CD4-positive, alpha-beta T cell (primary cell): ENCODE measurements at regions not wholly inside any gene's neighbourhood (a gene's known extent, or its start where the extent isn't known, plus 50 kb on each side); places are given as distances from the start of the nearest gene placed in this dataset.
"Not testable (repeated sequence)": the region's sequence is repeated elsewhere in the genome, so short reads cannot be mapped to it uniquely, and the experiment has no call there.

Experiments used
- ATAC-seq: fragments of 200-7000 bp; cut with Tn5 transposase; one replicate; pipeline ENCODE4 v1.10.0; 2022; ENCODE audit warnings: mild to moderate bottlenecking; ENCODE audit not compliant: poor library complexity
- CTCF ChIA-PET: fragments of 350-600 bp; sonication (Branson Sonifier 250); formaldehyde crosslinking; loops from one replicate; lab custom pipeline; 2021; ENCODE audit warnings: antibody characterized with exemption, inconsistent platforms; lab: Charles Lee
- POLR2A ChIA-PET: fragments of 350-600 bp; sonication (Branson Sonifier 250); formaldehyde crosslinking; loops from one replicate; lab custom pipeline; 2021; ENCODE audit warnings: antibody characterized with exemption, inconsistent platforms; lab: Charles Lee
- DNase-seq, 14 experiments: peaks; one replicate each; pipeline ENCODE4 v3.0.0-alpha.2; 2013 to 2020; ENCODE audit warnings: mixed read lengths in 2 of 14
- H3K27ac ChIP-seq, 2 donors: one replicate each; pipeline versions ENCODE4 v1.5.1 to v1.7.0; 2013; ENCODE audit warnings: low read length in 2 of 2, low read depth in 1 of 2, mild to moderate bottlenecking in 1 of 2
- H3K27me3 ChIP-seq, 2 experiments: 1 replicate in 1 of 2; 2 replicates in 1 of 2; pipeline versions ENCODE4 v1.6.1 to v1.7.0; 2013; ENCODE audit warnings: low read length in 2 of 2, control low read depth in 1 of 2, mild to moderate bottlenecking in 1 of 2, moderate library complexity in 1 of 2; ENCODE audit not compliant: insufficient read depth in 2 of 2, control insufficient read depth in 1 of 2
- H3K36me3 ChIP-seq: one replicate; pipeline ENCODE4 v1.6.1; 2013; ENCODE audit warnings: low read length, control low read depth; ENCODE audit not compliant: insufficient read depth
- H3K4me1 ChIP-seq: one replicate; pipeline ENCODE4 v1.6.1; 2013; ENCODE audit warnings: low read length, control low read depth; ENCODE audit not compliant: insufficient read depth
- H3K4me3 ChIP-seq: one replicate; pipeline ENCODE4 v1.5.1; 2013; ENCODE audit warnings: mild to moderate bottlenecking, low read length, moderate library complexity
- H3K9me3 ChIP-seq, 2 experiments: 1 replicate in 1 of 2; 2 replicates in 1 of 2; pipeline versions ENCODE4 v1.6.1 to v1.7.0; 2013; ENCODE audit warnings: low read length in 2 of 2, mild to moderate bottlenecking in 2 of 2, control low read depth in 1 of 2, moderate library complexity in 1 of 2; ENCODE audit not compliant: control insufficient read depth in 1 of 2, insufficient read depth in 1 of 2
- H3K27ac Mint-ChIP-seq: one replicate; pipeline ENCODE4 v1.8.0; 2020; ENCODE audit warnings: mixed read lengths
- H3K27me3 Mint-ChIP-seq: one replicate; pipeline ENCODE4 v1.8.0; 2021; ENCODE audit warnings: mixed read lengths
- H3K36me3 Mint-ChIP-seq: one replicate; pipeline ENCODE4 v1.8.0; 2021; ENCODE audit warnings: low read depth, mixed read lengths
- H3K4me1 Mint-ChIP-seq: one replicate; pipeline ENCODE4 v1.8.0; 2021; ENCODE audit warnings: low read depth, mixed read lengths
- H3K4me3 Mint-ChIP-seq: one replicate; pipeline ENCODE4 v1.8.0; 2020; ENCODE audit warnings: mild to moderate bottlenecking, mixed read lengths
- H3K9me3 Mint-ChIP-seq: one replicate; pipeline ENCODE4 v1.8.0; 2020; ENCODE audit warnings: mixed read lengths
- intact Hi-C, 2 experiments: fragments of 100-400 bp; cut with DNase I in 1 of 2; cut with micrococcal nuclease in 1 of 2; formaldehyde crosslinking; loops; one replicate each; pipeline versions ENCODE4 v1.15.1 to v1.9.0; 2023 to 2025; cut with DNase I, micrococcal nuclease
- TF ChIP-seq, protein P1 (sequence below): fragments of 200-600 bp; IDR thresholded peaks from one replicate; pipeline ENCODE4 v1.8.0; 2022; ENCODE audit warnings: antibody characterized with exemption, mild to moderate bottlenecking

DNA sequence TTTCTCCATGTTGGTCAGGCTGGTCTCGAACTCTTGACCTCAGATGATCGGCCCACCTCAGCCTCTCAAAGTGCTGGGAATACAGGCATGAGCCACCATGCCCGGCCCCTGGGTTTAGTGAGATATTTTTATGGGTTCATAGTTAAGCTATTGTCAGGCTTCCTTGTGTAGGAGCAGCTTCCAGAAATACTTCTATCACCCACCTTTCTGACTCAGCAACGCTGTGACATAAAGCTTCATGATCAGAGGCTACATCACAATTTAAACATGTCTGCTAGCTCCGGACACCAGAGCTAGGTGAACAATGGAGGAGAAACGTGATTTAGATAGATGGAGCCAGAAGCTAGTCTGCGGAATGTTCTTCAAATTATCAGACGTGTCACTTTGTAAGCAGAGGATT lies 295.8 kb upstream of the LYZL1 start:
- Histone ChIP-seq H3K27me3 (no peaks in the 10 kb centered on the region), H3K36me3 (no peaks in the 10 kb centered on the region), H3K4me3 (no peak overlapping the region), H3K4me1 (no peaks in the 10 kb centered on the region), H3K27ac (no peak overlapping the region), H3K9me3 (no peaks in the 10 kb centered on the region)
- H3K27ac Mint-ChIP-seq, result no peak overlapping the region
- intact Hi-C loops, result loop anchor here (5.0 kb wide), 2 partner anchors 316 to 331 kb away; partner anchors contain the start of gene BAMBI (in 1 of the 2)
- POLR2A ChIA-PET, result no interaction called here
- no peaks in the 10 kb centered on the region for H3K4me1 Mint-ChIP-seq
- ATAC-seq, result no peak
- peaks cover 5% of the 10 kb centered on the region for H3K27me3 Mint-ChIP-seq
- no peak overlapping the region for H3K4me3 Mint-ChIP-seq
- H3K36me3 Mint-ChIP-seq, result no peaks in the 10 kb centered on the region
- no peak for DNase-seq
- H3K9me3 Mint-ChIP-seq, result no peaks in the 10 kb centered on the region
- TF ChIP-seq, protein P1, sequence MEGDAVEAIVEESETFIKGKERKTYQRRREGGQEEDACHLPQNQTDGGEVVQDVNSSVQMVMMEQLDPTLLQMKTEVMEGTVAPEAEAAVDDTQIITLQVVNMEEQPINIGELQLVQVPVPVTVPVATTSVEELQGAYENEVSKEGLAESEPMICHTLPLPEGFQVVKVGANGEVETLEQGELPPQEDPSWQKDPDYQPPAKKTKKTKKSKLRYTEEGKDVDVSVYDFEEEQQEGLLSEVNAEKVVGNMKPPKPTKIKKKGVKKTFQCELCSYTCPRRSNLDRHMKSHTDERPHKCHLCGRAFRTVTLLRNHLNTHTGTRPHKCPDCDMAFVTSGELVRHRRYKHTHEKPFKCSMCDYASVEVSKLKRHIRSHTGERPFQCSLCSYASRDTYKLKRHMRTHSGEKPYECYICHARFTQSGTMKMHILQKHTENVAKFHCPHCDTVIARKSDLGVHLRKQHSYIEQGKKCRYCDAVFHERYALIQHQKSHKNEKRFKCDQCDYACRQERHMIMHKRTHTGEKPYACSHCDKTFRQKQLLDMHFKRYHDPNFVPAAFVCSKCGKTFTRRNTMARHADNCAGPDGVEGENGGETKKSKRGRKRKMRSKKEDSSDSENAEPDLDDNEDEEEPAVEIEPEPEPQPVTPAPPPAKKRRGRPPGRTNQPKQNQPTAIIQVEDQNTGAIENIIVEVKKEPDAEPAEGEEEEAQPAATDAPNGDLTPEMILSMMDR, result no peak
- CTCF ChIA-PET, result interaction anchor here (0.9 kb wide), 1 partner anchor 329 kb away, joined by 3 read pairs; no protein-coding TSS in a partner anchor

DNA sequence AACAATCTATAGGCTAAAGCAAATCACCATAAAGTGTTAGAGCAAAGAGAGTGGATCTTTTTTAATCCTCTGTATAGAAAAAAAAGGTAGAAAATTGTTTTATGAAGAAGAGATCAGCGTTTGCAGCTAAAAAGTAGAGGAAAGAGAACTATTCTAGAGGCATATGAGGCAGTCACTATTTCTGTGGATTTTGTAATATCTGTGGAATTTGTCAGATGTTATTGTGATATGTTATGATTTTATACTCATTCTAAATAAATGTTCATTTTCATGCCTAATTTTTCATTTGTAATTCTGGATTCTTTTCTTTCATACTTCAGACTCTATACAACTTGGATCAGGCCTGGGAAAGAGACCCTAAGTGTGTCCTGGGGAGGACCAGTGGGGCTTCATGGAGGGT lies 295.0 kb upstream of the LYZL1 start:
- no peak overlapping the region for H3K4me3 Mint-ChIP-seq
- peaks cover 5% of the 10 kb centered on the region for H3K27me3 Mint-ChIP-seq
- no peaks in the 10 kb centered on the region for H3K9me3 Mint-ChIP-seq
- Histone ChIP-seq H3K27ac (no peak overlapping the region), H3K36me3 (no peaks in the 10 kb centered on the region), H3K9me3 (no peaks in the 10 kb centered on the region), H3K4me3 (no peak overlapping the region), H3K27me3 (no peaks in the 10 kb centered on the region), H3K4me1 (no peaks in the 10 kb centered on the region)
- POLR2A ChIA-PET, result no interaction called here
- TF ChIP-seq, protein P1, result no peak
- intact Hi-C loops, result loop anchor here (5.0 kb wide), 2 partner anchors 317 to 332 kb away; partner anchors contain the start of gene BAMBI (in 1 of the 2)
- CTCF ChIA-PET, result no interaction called here
- DNase-seq (no peak), ATAC-seq (no peak)
- no peak overlapping the region for H3K27ac Mint-ChIP-seq
- H3K36me3 Mint-ChIP-seq, result no peaks in the 10 kb centered on the region
- H3K4me1 Mint-ChIP-seq, result no peaks in the 10 kb centered on the region

DNA sequence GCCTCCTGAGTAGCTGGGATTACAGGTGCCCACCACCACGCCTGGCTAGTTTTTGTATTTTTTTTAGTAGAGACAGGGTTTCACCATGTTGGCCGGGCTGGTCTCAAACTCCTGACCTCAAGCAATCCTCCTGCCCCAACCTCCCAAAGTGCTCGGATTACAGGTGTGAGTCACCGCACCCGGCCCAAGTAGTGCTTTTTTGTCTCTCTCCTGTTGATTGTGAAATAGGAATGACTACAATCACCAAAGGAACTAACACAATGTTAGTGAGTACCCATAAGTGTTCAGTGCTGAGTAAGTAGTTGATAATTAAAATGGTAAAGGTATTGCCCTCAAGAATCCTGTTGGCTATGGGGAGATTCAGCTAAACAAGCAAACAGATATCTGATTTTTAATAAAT lies 294.1 kb upstream of the LYZL1 start:
- intact Hi-C loops, result loop anchor here (5.0 kb wide), 2 partner anchors 318 to 333 kb away; partner anchors contain the start of gene BAMBI (in 1 of the 2)
- ATAC-seq, H3K27me3 Mint-ChIP-seq, H3K4me3 Mint-ChIP-seq, H3K36me3 ChIP-seq, H3K9me3 ChIP-seq, H3K4me1 ChIP-seq, H3K4me3 ChIP-seq, H3K27me3 ChIP-seq, H3K4me1 Mint-ChIP-seq, H3K9me3 Mint-ChIP-seq, DNase-seq, CTCF ChIA-PET, POLR2A ChIA-PET, H3K36me3 Mint-ChIP-seq, H3K27ac Mint-ChIP-seq, H3K27ac ChIP-seq: not testable (repeated sequence)

DNA sequence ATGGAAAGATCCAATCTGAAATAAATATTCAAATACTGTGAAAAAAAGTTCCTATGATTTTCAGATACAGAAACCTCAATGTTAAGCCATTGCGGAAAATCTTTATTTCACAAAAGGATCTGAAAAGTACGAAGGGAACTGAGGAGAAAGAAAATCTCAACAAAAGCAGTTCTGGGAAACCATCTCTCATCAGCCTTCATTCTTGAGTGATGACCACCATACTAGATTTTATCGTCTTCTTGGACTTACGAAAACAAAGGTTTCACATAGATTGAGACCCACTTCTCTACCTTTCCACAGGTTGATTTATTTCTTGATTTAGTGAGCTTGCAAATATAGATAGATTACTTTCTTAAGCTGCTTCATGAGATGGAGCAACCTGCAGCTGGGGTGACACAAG lies 293.4 kb upstream of the LYZL1 start:
- H3K27ac ChIP-seq, result no peak overlapping the region
- H3K27me3 Mint-ChIP-seq, result no peaks in the 10 kb centered on the region
- no peaks in the 10 kb centered on the region for H3K4me1 Mint-ChIP-seq
- no peaks in the 10 kb centered on the region for H3K36me3 ChIP-seq
- intact Hi-C loops, result no loop called here
- DNase-seq, result no peak
- H3K4me3 Mint-ChIP-seq, result no peak overlapping the region
- TF ChIP-seq, protein P1, result no peak
- H3K9me3 ChIP-seq, result no peaks in the 10 kb centered on the region
- no peak overlapping the region for H3K27ac Mint-ChIP-seq
- no peak overlapping the region for H3K4me3 ChIP-seq
- ATAC-seq, result no peak
- no peaks in the 10 kb centered on the region for H3K4me1 ChIP-seq
- no peaks in the 10 kb centered on the region for H3K36me3 Mint-ChIP-seq
- no peaks in the 10 kb centered on the region for H3K27me3 ChIP-seq
- ChIA-PET CTCF (no interaction called here), POLR2A (no interaction called here)
- no peaks in the 10 kb centered on the region for H3K9me3 Mint-ChIP-seq
